Endothelial cell of umbilical vein (primary cell): ENCODE measurements at regions not wholly inside any gene's neighbourhood (a gene's known extent, or its start where the extent isn't known, plus 50 kb on each side); places are given as distances from the start of the nearest gene placed in this dataset.

Experiments
- BruUV-seq: library from RNA; stranded (reverse); fragments of 400-500 nt; replicated peaks from 2 replicates; lab custom pipeline; 2021; lab: Mats Ljungman, UMichigan
- CTCF ChIA-PET: fragments of 300-600, 350-600 bp; sonication (Branson Sonifier 250); formaldehyde crosslinking; loops from one replicate; lab custom pipeline; 2021; ENCODE audit warnings: antibody characterized with exemption, inconsistent platforms; lab: Charles Lee
- POLR2A ChIA-PET: fragments of 300-600, 350-600 bp; sonication (Branson Sonifier 250); formaldehyde crosslinking; loops from one replicate; lab custom pipeline; 2021; ENCODE audit warnings: antibody characterized with exemption, inconsistent platforms; lab: Charles Lee
- DNase-seq: peaks from one replicate; pipeline ENCODE4 v3.0.0-alpha.2; 2011; ENCODE audit warnings: low read depth, low spot score
- FAIRE-seq: peaks from 2 replicates; lab custom pipeline; 2011; peaks lifted over from hg19 to GRCh38; lab: Jason Lieb, UNC
- H2AFZ ChIP-seq: 2 replicates; pipeline ENCODE4 v1.6.0; 2012; ENCODE audit warnings: low read depth, low read length, control low read depth, inconsistent platforms
- H3K27ac ChIP-seq: 2 replicates; pipeline ENCODE4 v1.5.1; 2011; ENCODE audit warnings: low read depth, mild to moderate bottlenecking, control low read depth, low read length, moderate library complexity; ENCODE audit not compliant: insufficient read depth
- H3K27me3 ChIP-seq, 2 experiments: 2 replicates each; pipeline versions ENCODE4 v1.6.0 to v1.6.1; 2011; ENCODE audit warnings: low read length in 2 of 2, mixed read lengths in 1 of 2; ENCODE audit not compliant: control insufficient read depth in 2 of 2, insufficient read depth in 2 of 2
- H3K36me3 ChIP-seq, 2 experiments: 2 replicates in 1 of 2; 3 replicates in 1 of 2; pipeline ENCODE4 v1.5.1; 2011; ENCODE audit warnings: low read length in 2 of 2, mild to moderate bottlenecking in 1 of 2, moderate library complexity in 1 of 2; ENCODE audit not compliant: control insufficient read depth in 2 of 2, insufficient read depth in 2 of 2; ENCODE audit errors: extremely low read depth in 1 of 2
- H3K4me1 ChIP-seq: 3 replicates; pipeline ENCODE4 v1.5.1; 2011; ENCODE audit warnings: mild to moderate bottlenecking, low read length; ENCODE audit not compliant: control insufficient read depth, insufficient read depth; ENCODE audit errors: extremely low read depth
- H3K4me2 ChIP-seq: 2 replicates; pipeline ENCODE4 v1.6.1; 2011; ENCODE audit warnings: low read length, control low read depth, mixed read lengths; ENCODE audit not compliant: insufficient read depth
- H3K4me3 ChIP-seq, 3 experiments: fragments of 200-600 bp in 1 of 3; sonication (generic), shearing (Covaris generic) in 1 of 3; replicated peaks in 1 of 3; 2 replicates each; pipeline ENCODE4 v1.5.1; 2011 to 2016; ENCODE audit warnings: control low read depth in 3 of 3, low read length in 3 of 3, mild to moderate bottlenecking in 2 of 3, inconsistent platforms in 1 of 3, low read depth in 1 of 3, moderate library complexity in 1 of 3; ENCODE audit not compliant: insufficient read depth in 1 of 3
- H3K79me2 ChIP-seq: 2 replicates; pipeline ENCODE4 v1.6.0; 2012; ENCODE audit warnings: low read length, inconsistent platforms; ENCODE audit not compliant: control insufficient read depth, insufficient read depth
- H3K9ac ChIP-seq: replicated peaks from 2 replicates; pipeline ENCODE3; 2011; ENCODE audit warnings: low read length, control low read depth; ENCODE audit not compliant: insufficient read depth; ENCODE audit errors: extremely low read depth
- H3K9me1 ChIP-seq: replicated peaks from 3 replicates; pipeline ENCODE4 v1.6.0; 2011; ENCODE audit warnings: mild to moderate bottlenecking, low read length; ENCODE audit not compliant: control insufficient read depth, insufficient read depth; ENCODE audit errors: extremely low read depth
- H3K9me3 ChIP-seq: replicated peaks from 2 replicates; pipeline ENCODE4 v1.5.1; 2012; ENCODE audit warnings: low read length, inconsistent platforms; ENCODE audit not compliant: control insufficient read depth, insufficient read depth
- H4K20me1 ChIP-seq: replicated peaks from 2 replicates; pipeline ENCODE3; 2011; ENCODE audit warnings: mild to moderate bottlenecking, low read length; ENCODE audit not compliant: control insufficient read depth, insufficient read depth; ENCODE audit errors: extremely low read depth
- CTCF ChIP-seq, 2 donors: IDR thresholded peaks; 1 replicate in 1 of 2; 2 replicates in 1 of 2; pipeline ENCODE4 v1.5.1; 2011; ENCODE audit warnings: low read length in 2 of 2, mild to moderate bottlenecking in 2 of 2, moderate library complexity in 2 of 2, control low read depth in 1 of 2, inconsistent platforms in 1 of 2, low read depth in 1 of 2; ENCODE audit not compliant: insufficient read depth in 1 of 2; ENCODE audit errors: extremely low read depth in 1 of 2
- EZH2 ChIP-seq: IDR thresholded peaks from 2 replicates; pipeline ENCODE4 v1.6.1; 2012; ENCODE audit warnings: borderline replicate concordance, low read depth, mild to moderate bottlenecking, moderate library complexity, low read length, inconsistent platforms; ENCODE audit not compliant: severe bottlenecking
- FOS ChIP-seq: IDR thresholded peaks from 2 replicates; pipeline ENCODE4 v1.6.1; 2011; ENCODE audit warnings: mild to moderate bottlenecking, low read length, moderate library complexity, borderline replicate concordance; ENCODE audit not compliant: insufficient read depth
- GATA2 ChIP-seq: IDR thresholded peaks from 2 replicates; pipeline ENCODE4 v1.7.0; 2011; ENCODE audit warnings: low read depth, mild to moderate bottlenecking, moderate library complexity, mixed read lengths, low read length; ENCODE audit not compliant: insufficient read length, insufficient read depth
- JUN ChIP-seq: IDR thresholded peaks from 2 replicates; pipeline ENCODE4 v1.6.1; 2011; ENCODE audit warnings: borderline replicate concordance, low read depth; ENCODE audit not compliant: insufficient read length, insufficient read depth
- MAX ChIP-seq: IDR thresholded peaks from 2 replicates; pipeline ENCODE4 v1.6.1; 2011; ENCODE audit not compliant: insufficient read depth, insufficient read length
- MYC ChIP-seq: IDR thresholded peaks from one replicate; pipeline ENCODE4 v1.6.1; 2011; ENCODE audit warnings: mild to moderate bottlenecking, low read depth, low read length
- POLR2A ChIP-seq: IDR thresholded peaks from 2 replicates; pipeline ENCODE4 v1.6.1; 2012; ENCODE audit warnings: low read depth, mild to moderate bottlenecking, control low read depth, low read length
- POLR2AphosphoS5 ChIP-seq: IDR thresholded peaks from 2 replicates; pipeline ENCODE4 v1.6.1; 2012; ENCODE audit warnings: low read depth, mild to moderate bottlenecking, control low read depth, low read length, moderate library complexity; ENCODE audit not compliant: insufficient read depth
- dilution Hi-C: fragments of 300-500 bp; cut with MboI; formaldehyde crosslinking; loops from one replicate; pipeline ENCODE4 v1.15.0; 2019; ENCODE audit warnings: low sequenced_read_pairs; ENCODE audit not compliant: extremely low pct_ligation_motif_present
- intact Hi-C: fragments of 100-400 bp; cut with micrococcal nuclease; formaldehyde crosslinking; loops from one replicate; pipeline ENCODE4 v1.10.0; 2022

DNA sequence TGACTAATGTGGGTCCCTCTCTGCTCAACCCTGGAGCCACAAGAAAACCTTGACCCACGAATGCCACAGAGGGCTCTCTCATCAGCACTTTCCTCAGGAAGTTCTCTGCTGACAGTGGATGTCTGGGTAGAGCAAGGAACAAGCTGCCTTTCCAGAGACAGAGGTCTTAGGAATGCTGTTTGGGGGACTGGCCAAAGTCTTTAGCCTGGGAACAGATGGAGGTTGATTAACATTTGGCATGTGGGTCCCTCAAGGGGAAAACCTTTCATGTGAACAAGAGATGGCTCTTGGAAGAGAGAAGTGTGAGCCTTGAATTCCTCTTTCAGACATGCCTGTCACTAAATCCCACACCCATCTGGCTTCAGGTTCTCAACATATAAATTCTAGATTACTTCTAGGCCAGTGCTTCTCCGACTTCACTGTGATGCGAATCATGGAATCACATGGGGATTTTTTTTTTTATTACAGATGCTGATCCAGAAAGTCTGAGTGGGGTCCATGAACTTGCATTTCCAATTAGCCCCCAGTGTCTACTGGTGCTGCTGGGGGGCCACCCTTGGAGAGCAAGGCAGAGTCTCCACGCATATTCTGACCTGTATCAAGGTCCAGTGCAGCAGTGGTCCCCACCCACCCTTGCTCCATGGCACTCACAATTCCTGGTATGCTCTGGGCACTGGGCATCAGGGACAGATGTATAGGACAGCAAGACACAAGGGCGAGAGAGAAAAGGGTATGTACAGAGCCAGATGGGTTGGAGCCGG, 360.4 kb downstream of the CXCL12 start:
- Histone ChIP-seq H3K9ac (no peak overlapping the region), H2AFZ (no peak overlapping the region), H4K20me1 (no peaks in the 10 kb centered on the region), H3K4me1 (no peaks in the 10 kb centered on the region), H3K27me3 (no peaks in the 10 kb centered on the region), H3K79me2 (no peaks in the 10 kb centered on the region), H3K9me3 (no peaks in the 10 kb centered on the region), H3K4me2 (no peak overlapping the region), H3K4me3 (no peak overlapping the region), H3K9me1 (no peaks in the 10 kb centered on the region), H3K27ac (no peak overlapping the region), H3K36me3 (no peaks in the 10 kb centered on the region)
- dilution Hi-C loops (no loop called here), intact Hi-C loops (no loop called here)
- CTCF ChIA-PET: interaction anchor here (1.0 kb wide), 1 partner anchor 11 kb away, joined by 3 read pairs; no protein-coding TSS in a partner anchor
- FAIRE-seq (no peak), DNase-seq (no peak)
- no TSS peak for BruUV-seq
- POLR2A ChIA-PET: no interaction called here
- no peak for TF ChIP-seq EZH2
- TF ChIP-seq GATA2: no peak
- no peak for TF ChIP-seq CTCF (IDR thresholded peaks at IDR 0.05; ENCODE audit: extremely low read depth in 1 of 2, insufficient read depth in 1 of 2, low read depth in 1 of 2, low read length in 2 of 2)
- no peak for TF ChIP-seq MYC
- TF ChIP-seq POLR2A: no peak
- TF ChIP-seq FOS: no peak
- TF ChIP-seq MAX: no peak
- TF ChIP-seq POLR2AphosphoS5: no peak
- TF ChIP-seq JUN: no peak
